ENCODE measurements at regions not wholly inside any gene's neighbourhood (a gene's known extent, or its start where the extent isn't known, plus 50 kb on each side); places are given as distances from the start of the nearest gene placed in this dataset.

- TF ChIP-seq, protein P1, sequence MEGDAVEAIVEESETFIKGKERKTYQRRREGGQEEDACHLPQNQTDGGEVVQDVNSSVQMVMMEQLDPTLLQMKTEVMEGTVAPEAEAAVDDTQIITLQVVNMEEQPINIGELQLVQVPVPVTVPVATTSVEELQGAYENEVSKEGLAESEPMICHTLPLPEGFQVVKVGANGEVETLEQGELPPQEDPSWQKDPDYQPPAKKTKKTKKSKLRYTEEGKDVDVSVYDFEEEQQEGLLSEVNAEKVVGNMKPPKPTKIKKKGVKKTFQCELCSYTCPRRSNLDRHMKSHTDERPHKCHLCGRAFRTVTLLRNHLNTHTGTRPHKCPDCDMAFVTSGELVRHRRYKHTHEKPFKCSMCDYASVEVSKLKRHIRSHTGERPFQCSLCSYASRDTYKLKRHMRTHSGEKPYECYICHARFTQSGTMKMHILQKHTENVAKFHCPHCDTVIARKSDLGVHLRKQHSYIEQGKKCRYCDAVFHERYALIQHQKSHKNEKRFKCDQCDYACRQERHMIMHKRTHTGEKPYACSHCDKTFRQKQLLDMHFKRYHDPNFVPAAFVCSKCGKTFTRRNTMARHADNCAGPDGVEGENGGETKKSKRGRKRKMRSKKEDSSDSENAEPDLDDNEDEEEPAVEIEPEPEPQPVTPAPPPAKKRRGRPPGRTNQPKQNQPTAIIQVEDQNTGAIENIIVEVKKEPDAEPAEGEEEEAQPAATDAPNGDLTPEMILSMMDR (IDR thresholded peaks at IDR 0.05; ENCODE audit: extremely low read depth in 1 of 2, insufficient read depth in 1 of 2, low read depth in 1 of 2, low read length in 2 of 2): no peak
- TF ChIP-seq GATA2 (IDR thresholded peaks at IDR 0.05; ENCODE audit: insufficient read depth, insufficient read length, low read depth, low read length) (no peak), POLR2A (IDR thresholded peaks at IDR 0.05; ENCODE audit: low read depth, low read length) (no peak)
Measured at GRCh38 chr16:86122681-86123342, 223.8 kb downstream of the IRF8 start.

All from endothelial cell of umbilical vein (primary cell).